HG02938 (cell line): ENCODE measurements at regions not wholly inside any gene's neighbourhood (a gene's known extent, or its start where the extent isn't known, plus 50 kb on each side); places are given as distances from the start of the nearest gene placed in this dataset.
"Not testable (repeated sequence)": the region's sequence is repeated elsewhere in the genome, so short reads cannot be mapped to it uniquely, and the experiment has no call there.

Experiments
- ATAC-seq: cut with Tn5 transposase; IDR thresholded peaks from one replicate; pipeline ENCODE4 v1.9.1; 2021; ENCODE audit warnings: mild to moderate bottlenecking, moderate library complexity; ENCODE audit not compliant: unreplicated experiment

- ATAC-seq = no peak
Measured at GRCh38 chr1:73772941-73773340, 425.0 kb downstream of the LRRIQ3 start.

- no peak for ATAC-seq
Measured at GRCh38 chr1:73771396-73771795, 426.6 kb downstream of the LRRIQ3 start.

- no peak for ATAC-seq
Measured at GRCh38 chr1:73770109-73770905, 427.7 kb downstream of the LRRIQ3 start.

- ATAC-seq = no peak
Measured at GRCh38 chr1:73766786-73767348, 431.1 kb downstream of the LRRIQ3 start.

- ATAC-seq = no peak
Measured at GRCh38 chr1:73765551-73766233, 432.3 kb downstream of the LRRIQ3 start.

GRCh38 chr1:73761559-73761958, 436.4 kb downstream of the LRRIQ3 start:
- no peak for ATAC-seq

- no peak for ATAC-seq
Measured at GRCh38 chr1:73759011-73759410, 439.0 kb downstream of the LRRIQ3 start.

- no peak for ATAC-seq
Measured at GRCh38 chr1:73756817-73757216, 441.2 kb downstream of the LRRIQ3 start.

- ATAC-seq = no peak
Measured at GRCh38 chr1:73755649-73756048, 442.3 kb downstream of the LRRIQ3 start.

GRCh38 chr1:73749996-73750395, 448.0 kb downstream of the LRRIQ3 start:
- no peak for ATAC-seq

GRCh38 chr1:73744985-73745384, 453.0 kb downstream of the LRRIQ3 start:
- ATAC-seq = no peak

GRCh38 chr1:73736125-73736524, 461.9 kb downstream of the LRRIQ3 start:
- no peak for ATAC-seq

- ATAC-seq = no peak
Measured at GRCh38 chr1:73727036-73727435, 470.9 kb downstream of the LRRIQ3 start.

GRCh38 chr1:73722055-73722454, 475.9 kb downstream of the LRRIQ3 start:
- ATAC-seq = no peak

- ATAC-seq = no peak
Measured at GRCh38 chr1:73717976-73718375, 480.0 kb downstream of the LRRIQ3 start.

- no peak for ATAC-seq
Measured at GRCh38 chr1:73711089-73711488, 486.9 kb downstream of the LRRIQ3 start.

- ATAC-seq = no peak
Measured at GRCh38 chr1:73701826-73702225, 496.1 kb downstream of the LRRIQ3 start.

- ATAC-seq = no peak
Measured at GRCh38 chr1:73676186-73676585, 521.8 kb downstream of the LRRIQ3 start.

GRCh38 chr1:73674945-73675561, 522.9 kb downstream of the LRRIQ3 start:
- ATAC-seq = peak; percentile 76

GRCh38 chr1:73673971-73674370, 524.0 kb downstream of the LRRIQ3 start:
- no peak for ATAC-seq

- no peak for ATAC-seq
Measured at GRCh38 chr1:73671530-73671929, 526.4 kb downstream of the LRRIQ3 start.

- not testable (repeated sequence) for ATAC-seq
Measured at GRCh38 chr1:73667959-73668358, 530.0 kb downstream of the LRRIQ3 start.
